ENCODE measurements at regions not wholly inside any gene's neighbourhood (a gene's known extent, or its start where the extent isn't known, plus 50 kb on each side); places are given as distances from the start of the nearest gene placed in this dataset.

GRCh38 chr2:8389431-8390108, 292.3 kb upstream of the ID2 start:
- TF ChIP-seq, protein P1, sequence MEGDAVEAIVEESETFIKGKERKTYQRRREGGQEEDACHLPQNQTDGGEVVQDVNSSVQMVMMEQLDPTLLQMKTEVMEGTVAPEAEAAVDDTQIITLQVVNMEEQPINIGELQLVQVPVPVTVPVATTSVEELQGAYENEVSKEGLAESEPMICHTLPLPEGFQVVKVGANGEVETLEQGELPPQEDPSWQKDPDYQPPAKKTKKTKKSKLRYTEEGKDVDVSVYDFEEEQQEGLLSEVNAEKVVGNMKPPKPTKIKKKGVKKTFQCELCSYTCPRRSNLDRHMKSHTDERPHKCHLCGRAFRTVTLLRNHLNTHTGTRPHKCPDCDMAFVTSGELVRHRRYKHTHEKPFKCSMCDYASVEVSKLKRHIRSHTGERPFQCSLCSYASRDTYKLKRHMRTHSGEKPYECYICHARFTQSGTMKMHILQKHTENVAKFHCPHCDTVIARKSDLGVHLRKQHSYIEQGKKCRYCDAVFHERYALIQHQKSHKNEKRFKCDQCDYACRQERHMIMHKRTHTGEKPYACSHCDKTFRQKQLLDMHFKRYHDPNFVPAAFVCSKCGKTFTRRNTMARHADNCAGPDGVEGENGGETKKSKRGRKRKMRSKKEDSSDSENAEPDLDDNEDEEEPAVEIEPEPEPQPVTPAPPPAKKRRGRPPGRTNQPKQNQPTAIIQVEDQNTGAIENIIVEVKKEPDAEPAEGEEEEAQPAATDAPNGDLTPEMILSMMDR (conservative IDR thresholded peaks at IDR 0.05; ENCODE audit: low read length), result no peak
- no peak for TF ChIP-seq EZH2phosphoT487 (IDR thresholded peaks at IDR 0.05; ENCODE audit: borderline replicate concordance)

All from Loucy (cell line).